Astrocyte (in vitro differentiated cells and primary cell): ENCODE measurements at regions not wholly inside any gene's neighbourhood (a gene's known extent, or its start where the extent isn't known, plus 50 kb on each side); places are given as distances from the start of the nearest gene placed in this dataset.

Source experiments
- DNase-seq: peaks from one replicate; pipeline ENCODE4 v3.0.0-alpha.2; 2010; ENCODE audit warnings: low read depth
- FAIRE-seq: peaks from 2 replicates; lab custom pipeline; 2011; peaks lifted over from hg19 to GRCh38; lab: Jason Lieb, UNC
- H2AFZ ChIP-seq: 2 replicates; pipeline ENCODE4 v1.6.0; 2012; ENCODE audit warnings: low read depth, low read length, inconsistent platforms
- H3K27ac ChIP-seq: 2 replicates; pipeline ENCODE4 v1.5.1; 2011; ENCODE audit warnings: low read depth, low read length, inconsistent platforms
- H3K27me3 ChIP-seq: 2 replicates; pipeline ENCODE4 v1.6.0; 2011; ENCODE audit warnings: low read length, inconsistent platforms; ENCODE audit not compliant: insufficient read depth
- H3K36me3 ChIP-seq: 2 replicates; pipeline ENCODE4 v1.5.1; 2011; ENCODE audit warnings: low read length, inconsistent platforms; ENCODE audit not compliant: insufficient read depth
- H3K4me1 ChIP-seq: 2 replicates; pipeline ENCODE4 v1.5.1; 2011; ENCODE audit warnings: low read length, inconsistent platforms; ENCODE audit not compliant: insufficient read depth
- H3K4me2 ChIP-seq: 2 replicates; pipeline ENCODE4 v1.6.0; 2012; ENCODE audit warnings: low read length, inconsistent platforms
- H3K4me3 ChIP-seq: 2 replicates; pipeline ENCODE4 v1.5.1; 2011; ENCODE audit warnings: low read depth, mild to moderate bottlenecking, low read length, inconsistent platforms; ENCODE audit not compliant: insufficient read depth
- H3K79me2 ChIP-seq: 2 replicates; pipeline ENCODE4 v1.6.0; 2012; ENCODE audit warnings: mild to moderate bottlenecking, low read length, inconsistent platforms; ENCODE audit not compliant: insufficient read depth
- H3K9ac ChIP-seq: 2 replicates; pipeline ENCODE4 v1.6.0; 2012; ENCODE audit warnings: mild to moderate bottlenecking, low read length, inconsistent platforms
- H3K9me3 ChIP-seq: 2 replicates; pipeline ENCODE4 v1.5.1; 2012; ENCODE audit warnings: low read depth, mild to moderate bottlenecking, low read length, inconsistent platforms; ENCODE audit not compliant: insufficient read depth
- H4K20me1 ChIP-seq: 2 replicates; pipeline ENCODE4 v1.6.0; 2012; ENCODE audit warnings: low read length, inconsistent platforms; ENCODE audit not compliant: insufficient read depth
- H3K27ac Mint-ChIP-seq: one replicate; pipeline ENCODE4 v1.8.0; 2021; ENCODE audit warnings: mild to moderate bottlenecking, mixed read lengths; ENCODE audit not compliant: unreplicated experiment
- H3K27me3 Mint-ChIP-seq: one replicate; pipeline ENCODE4 v1.8.0; 2021; ENCODE audit warnings: low read depth, mixed read lengths; ENCODE audit not compliant: unreplicated experiment
- H3K36me3 Mint-ChIP-seq: one replicate; pipeline ENCODE4 v1.8.0; 2021; ENCODE audit warnings: low read depth, mixed read lengths; ENCODE audit not compliant: unreplicated experiment
- H3K4me1 Mint-ChIP-seq: one replicate; pipeline ENCODE4 v1.8.0; 2021; ENCODE audit warnings: low read depth, mixed read lengths; ENCODE audit not compliant: unreplicated experiment
- H3K4me3 Mint-ChIP-seq: one replicate; pipeline ENCODE4 v1.8.0; 2021; ENCODE audit warnings: mild to moderate bottlenecking, moderate library complexity, mixed read lengths; ENCODE audit not compliant: unreplicated experiment
- H3K9me3 Mint-ChIP-seq: one replicate; pipeline ENCODE4 v1.8.0; 2021; ENCODE audit warnings: mild to moderate bottlenecking, mixed read lengths; ENCODE audit not compliant: unreplicated experiment
- EZH2 ChIP-seq: IDR thresholded peaks from 2 replicates; pipeline ENCODE4 v1.6.1; 2012; ENCODE audit warnings: mild to moderate bottlenecking, low read length, inconsistent platforms; ENCODE audit not compliant: insufficient read depth
- TF ChIP-seq, protein P1 (sequence below): IDR thresholded peaks from 2 replicates; pipeline ENCODE4 v1.5.1; 2011; ENCODE audit warnings: low read depth, mild to moderate bottlenecking, inconsistent platforms, low read length, moderate library complexity; ENCODE audit not compliant: insufficient read depth

DNA sequence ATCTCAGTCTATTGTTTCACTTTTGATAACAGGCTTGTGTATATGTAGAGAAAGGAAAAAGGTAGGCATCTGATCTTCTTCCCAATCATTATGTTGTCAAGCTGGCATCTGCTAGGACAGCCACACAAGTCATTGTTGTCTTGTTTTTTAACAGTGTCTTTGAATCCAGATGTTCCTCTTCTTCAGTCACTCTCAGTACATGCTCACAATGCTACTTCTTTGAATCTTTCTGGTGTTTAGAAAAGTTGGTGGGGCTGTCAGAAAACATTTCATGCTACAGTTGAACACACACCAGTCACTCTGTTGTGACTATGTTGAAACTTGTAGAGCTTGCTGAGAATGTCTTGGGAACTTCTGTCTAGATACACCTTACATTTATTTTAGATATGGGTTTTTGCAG is 1231.4 kb upstream of the MIR17HG start:
- Histone ChIP-seq H3K36me3 (no peaks in the 10 kb centered on the region), H4K20me1 (no peaks in the 10 kb centered on the region), H3K9me3 (no peaks in the 10 kb centered on the region), H2AFZ (no peak overlapping the region), H3K27me3 (no peaks in the 10 kb centered on the region), H3K79me2 (no peaks in the 10 kb centered on the region), H3K9ac (no peak overlapping the region), H3K4me3 (no peak overlapping the region), H3K27ac (no peak overlapping the region), H3K4me1 (no peaks in the 10 kb centered on the region), H3K4me2 (no peak overlapping the region)
- H3K4me3 Mint-ChIP-seq = no peak overlapping the region
- no peaks in the 10 kb centered on the region for H3K4me1 Mint-ChIP-seq
- no peak for FAIRE-seq
- DNase-seq = no peak
- no peaks in the 10 kb centered on the region for H3K27me3 Mint-ChIP-seq
- no peak for TF ChIP-seq EZH2
- TF ChIP-seq, protein P1, sequence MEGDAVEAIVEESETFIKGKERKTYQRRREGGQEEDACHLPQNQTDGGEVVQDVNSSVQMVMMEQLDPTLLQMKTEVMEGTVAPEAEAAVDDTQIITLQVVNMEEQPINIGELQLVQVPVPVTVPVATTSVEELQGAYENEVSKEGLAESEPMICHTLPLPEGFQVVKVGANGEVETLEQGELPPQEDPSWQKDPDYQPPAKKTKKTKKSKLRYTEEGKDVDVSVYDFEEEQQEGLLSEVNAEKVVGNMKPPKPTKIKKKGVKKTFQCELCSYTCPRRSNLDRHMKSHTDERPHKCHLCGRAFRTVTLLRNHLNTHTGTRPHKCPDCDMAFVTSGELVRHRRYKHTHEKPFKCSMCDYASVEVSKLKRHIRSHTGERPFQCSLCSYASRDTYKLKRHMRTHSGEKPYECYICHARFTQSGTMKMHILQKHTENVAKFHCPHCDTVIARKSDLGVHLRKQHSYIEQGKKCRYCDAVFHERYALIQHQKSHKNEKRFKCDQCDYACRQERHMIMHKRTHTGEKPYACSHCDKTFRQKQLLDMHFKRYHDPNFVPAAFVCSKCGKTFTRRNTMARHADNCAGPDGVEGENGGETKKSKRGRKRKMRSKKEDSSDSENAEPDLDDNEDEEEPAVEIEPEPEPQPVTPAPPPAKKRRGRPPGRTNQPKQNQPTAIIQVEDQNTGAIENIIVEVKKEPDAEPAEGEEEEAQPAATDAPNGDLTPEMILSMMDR = no peak
- H3K9me3 Mint-ChIP-seq = no peaks in the 10 kb centered on the region
- no peaks in the 10 kb centered on the region for H3K36me3 Mint-ChIP-seq
- no peak overlapping the region for H3K27ac Mint-ChIP-seq

DNA sequence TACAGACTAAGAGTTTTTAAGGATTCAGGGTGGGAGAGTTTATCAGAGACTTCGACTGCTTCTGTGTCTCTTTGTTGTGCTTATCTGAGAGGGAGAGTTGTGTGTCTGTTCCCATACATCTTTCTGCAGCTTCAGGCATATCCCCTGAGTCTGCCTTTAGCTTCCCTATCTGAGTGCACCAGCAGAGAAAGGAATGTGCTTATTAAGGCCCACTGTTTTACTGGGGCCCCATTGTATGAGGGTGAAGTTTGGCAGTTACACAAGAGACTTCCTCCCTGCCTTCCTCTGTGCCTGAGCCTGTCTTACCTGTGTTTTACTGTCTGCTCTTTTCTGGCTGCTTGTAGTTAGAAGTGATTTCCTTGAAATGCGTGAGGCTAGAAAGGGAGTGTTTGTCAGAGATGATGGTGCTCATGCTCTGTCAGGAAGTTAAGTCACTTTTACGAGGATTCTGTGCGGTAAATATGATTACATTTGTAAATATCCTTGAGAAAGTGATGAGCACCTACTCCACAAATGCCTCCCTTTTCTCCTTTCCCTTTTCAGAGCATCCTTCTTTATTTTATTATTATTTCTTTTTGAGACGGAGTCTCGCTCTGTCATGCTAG is 1228.9 kb upstream of the MIR17HG start:
- no peak overlapping the region for H3K4me2 ChIP-seq
- no peak overlapping the region for H2AFZ ChIP-seq
- no peak for DNase-seq
- TF ChIP-seq, protein P1 = no peak
- TF ChIP-seq EZH2 = no peak
- no peak overlapping the region for H3K27ac ChIP-seq
- no peaks in the 10 kb centered on the region for H3K79me2 ChIP-seq
- no peaks in the 10 kb centered on the region for H3K36me3 ChIP-seq
- no peak overlapping the region for H3K9ac ChIP-seq
- Mint-ChIP-seq H3K4me1 (no peaks in the 10 kb centered on the region), H3K36me3 (no peaks in the 10 kb centered on the region), H3K9me3 (no peaks in the 10 kb centered on the region), H3K27me3 (no peaks in the 10 kb centered on the region), H3K27ac (no peak overlapping the region), H3K4me3 (no peak overlapping the region)
- no peaks in the 10 kb centered on the region for H3K27me3 ChIP-seq
- H3K4me3 ChIP-seq = no peak overlapping the region
- H3K4me1 ChIP-seq = no peaks in the 10 kb centered on the region
- no peaks in the 10 kb centered on the region for H4K20me1 ChIP-seq
- H3K9me3 ChIP-seq = no peaks in the 10 kb centered on the region
- FAIRE-seq = no peak

DNA sequence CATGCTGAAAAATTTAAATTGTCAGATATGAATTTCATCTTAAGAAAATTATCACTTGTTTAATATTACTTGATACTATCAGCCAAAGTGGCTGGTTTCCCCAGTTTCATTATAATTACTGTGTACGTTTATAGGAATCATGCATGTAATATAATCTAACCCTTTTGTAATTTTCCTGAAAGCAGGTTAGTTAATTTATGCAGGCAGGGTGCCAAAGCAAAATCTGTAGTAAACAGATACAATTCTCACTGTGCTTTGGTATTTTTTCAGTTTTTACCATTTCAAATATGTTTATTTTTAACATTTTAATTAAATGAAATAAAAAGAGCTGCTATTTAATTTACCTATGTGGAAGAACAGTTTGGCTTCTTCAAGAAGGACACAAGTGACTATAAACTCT is 1227.5 kb upstream of the MIR17HG start:
- Mint-ChIP-seq H3K36me3 (no peaks in the 10 kb centered on the region), H3K4me3 (no peak overlapping the region), H3K4me1 (no peaks in the 10 kb centered on the region), H3K9me3 (no peaks in the 10 kb centered on the region), H3K27ac (no peak overlapping the region), H3K27me3 (no peaks in the 10 kb centered on the region)
- H3K36me3 ChIP-seq = no peaks in the 10 kb centered on the region
- no peaks in the 10 kb centered on the region for H4K20me1 ChIP-seq
- no peaks in the 10 kb centered on the region for H3K4me1 ChIP-seq
- H3K79me2 ChIP-seq = no peaks in the 10 kb centered on the region
- H3K9me3 ChIP-seq = no peaks in the 10 kb centered on the region
- TF ChIP-seq, protein P1 = no peak
- no peak for TF ChIP-seq EZH2
- H3K4me2 ChIP-seq = no peak overlapping the region
- no peak overlapping the region for H3K4me3 ChIP-seq
- H3K27me3 ChIP-seq = no peaks in the 10 kb centered on the region
- H3K27ac ChIP-seq = no peak overlapping the region
- no peak overlapping the region for H2AFZ ChIP-seq
- FAIRE-seq (no peak), DNase-seq (no peak)
- H3K9ac ChIP-seq = no peak overlapping the region
